Pons (tissue), 1 donor: ENCODE measurements at regions not wholly inside any gene's neighbourhood (a gene's known extent, or its start where the extent isn't known, plus 50 kb on each side); places are given as distances from the start of the nearest gene placed in this dataset.

Experiments
- DNase-seq: peaks from one replicate; pipeline ENCODE4 v3.0.0-alpha.2; 2016; ENCODE audit warnings: low spot score

- no peak for DNase-seq
Measured at GRCh38 chr3:42037318-42037945, 53.7 kb upstream of the TRAK1 start.

- no peak for DNase-seq
Measured at GRCh38 chr3:42036483-42036823, 54.7 kb upstream of the TRAK1 start.

GRCh38 chr3:42035816-42036482 lies 55.2 kb upstream of the TRAK1 start:
- DNase-seq = no peak

- DNase-seq = no peak
Measured at GRCh38 chr3:42035007-42035406, 56.1 kb upstream of the TRAK1 start.

- DNase-seq = no peak
Measured at GRCh38 chr3:42033741-42034140, 57.4 kb upstream of the TRAK1 start.

GRCh38 chr3:42032693-42033349 lies 58.3 kb upstream of the TRAK1 start:
- peak; percentile 57 for DNase-seq

- DNase-seq = no peak
Measured at GRCh38 chr3:42031808-42032480, 59.2 kb upstream of the TRAK1 start.

- no peak for DNase-seq
Measured at GRCh38 chr3:42028474-42028873, 62.7 kb upstream of the TRAK1 start.

- DNase-seq = no peak
Measured at GRCh38 chr3:42027571-42027970, 63.6 kb upstream of the TRAK1 start.

GRCh38 chr3:42025370-42026138 lies 63.7 kb upstream of the ULK4 start:
- peak; percentile 97 for DNase-seq

- peak; percentile 59 for DNase-seq
Measured at GRCh38 chr3:42024591-42025351, 62.9 kb upstream of the ULK4 start.

GRCh38 chr3:42023380-42023779 lies 61.5 kb upstream of the ULK4 start:
- no peak for DNase-seq

- no peak for DNase-seq
Measured at GRCh38 chr3:42022355-42022754, 60.5 kb upstream of the ULK4 start.

- DNase-seq = no peak
Measured at GRCh38 chr3:42020684-42021307, 58.9 kb upstream of the ULK4 start.

GRCh38 chr3:42019953-42020260 lies 58.0 kb upstream of the ULK4 start:
- DNase-seq = no peak

- no peak for DNase-seq
Measured at GRCh38 chr3:42019144-42019952, 57.4 kb upstream of the ULK4 start.

GRCh38 chr3:42014921-42015533 lies 53.1 kb upstream of the ULK4 start:
- peak; percentile 42 for DNase-seq

GRCh38 chr3:42014458-42014920 lies 52.6 kb upstream of the ULK4 start:
- peak; percentile 55 for DNase-seq

GRCh38 chr3:42013691-42014457 lies 52.0 kb upstream of the ULK4 start:
- no peak for DNase-seq
